ENCODE measurements at regions not wholly inside any gene's neighbourhood (a gene's known extent, or its start where the extent isn't known, plus 50 kb on each side); places are given as distances from the start of the nearest gene placed in this dataset.

- no peak for DNase-seq (ENCODE audit: low spot score)
- POLR2A ChIA-PET = no interaction called here
Measured at GRCh38 chr9:109859447-109859846, 79.4 kb downstream of the PALM2AKAP2 start.

DNA sequence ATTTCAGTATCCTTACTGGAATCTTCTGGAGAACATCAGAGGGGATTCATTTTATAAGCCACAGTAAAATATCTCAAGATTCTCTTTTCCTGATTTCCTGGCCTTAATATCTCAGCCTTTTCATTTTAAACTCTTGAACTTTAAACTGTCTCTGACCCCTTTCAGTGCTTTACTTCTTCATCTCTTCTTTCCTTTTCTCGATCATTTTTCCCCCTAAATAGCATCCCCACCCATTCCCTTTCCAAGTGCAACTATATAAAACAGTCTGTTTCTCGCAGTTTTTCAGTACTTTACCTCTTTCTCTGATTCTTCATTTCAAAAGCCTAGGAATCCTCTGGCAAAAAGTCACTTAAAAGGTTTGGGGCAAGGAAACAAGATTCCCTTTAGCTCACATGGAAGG is 80.5 kb downstream of the PALM2AKAP2 start:
- POLR2A ChIA-PET = no interaction called here
- no peaks in the 10 kb centered on the region for H3K36me3 Mint-ChIP-seq
- H3K27ac Mint-ChIP-seq = no peak overlapping the region
- no peak overlapping the region for H3K4me3 Mint-ChIP-seq
- peaks cover 10% of the 10 kb centered on the region for H3K4me1 Mint-ChIP-seq
- DNase-seq (ENCODE audit: low spot score) (no peak), ATAC-seq (no peak)
- no peaks in the 10 kb centered on the region for H3K27me3 Mint-ChIP-seq (ENCODE audit: low read depth)
- TF ChIP-seq SMAD3 (CRISPR knock-in tag; IDR thresholded peaks at IDR 0.05; ENCODE audit: borderline replicate concordance) (no peak), SP1 (CRISPR knock-in tag; conservative IDR thresholded peaks at IDR 0.05) (no peak), ZNF263 (CRISPR knock-in tag; IDR thresholded peaks at IDR 0.05; ENCODE audit: low read depth) (no peak), ATF2 (CRISPR knock-in tag; IDR thresholded peaks at IDR 0.05; ENCODE audit: borderline replicate concordance, low read depth) (no peak), NR1H2 (CRISPR knock-in tag; IDR thresholded peaks at IDR 0.05) (no peak), FOXP1 (CRISPR knock-in tag; IDR thresholded peaks at IDR 0.05; ENCODE audit: borderline replicate concordance) (no peak), ZBTB21 (CRISPR knock-in tag; IDR thresholded peaks at IDR 0.05; ENCODE audit: borderline replicate concordance) (no peak)
- TF ChIP-seq, protein P1, sequence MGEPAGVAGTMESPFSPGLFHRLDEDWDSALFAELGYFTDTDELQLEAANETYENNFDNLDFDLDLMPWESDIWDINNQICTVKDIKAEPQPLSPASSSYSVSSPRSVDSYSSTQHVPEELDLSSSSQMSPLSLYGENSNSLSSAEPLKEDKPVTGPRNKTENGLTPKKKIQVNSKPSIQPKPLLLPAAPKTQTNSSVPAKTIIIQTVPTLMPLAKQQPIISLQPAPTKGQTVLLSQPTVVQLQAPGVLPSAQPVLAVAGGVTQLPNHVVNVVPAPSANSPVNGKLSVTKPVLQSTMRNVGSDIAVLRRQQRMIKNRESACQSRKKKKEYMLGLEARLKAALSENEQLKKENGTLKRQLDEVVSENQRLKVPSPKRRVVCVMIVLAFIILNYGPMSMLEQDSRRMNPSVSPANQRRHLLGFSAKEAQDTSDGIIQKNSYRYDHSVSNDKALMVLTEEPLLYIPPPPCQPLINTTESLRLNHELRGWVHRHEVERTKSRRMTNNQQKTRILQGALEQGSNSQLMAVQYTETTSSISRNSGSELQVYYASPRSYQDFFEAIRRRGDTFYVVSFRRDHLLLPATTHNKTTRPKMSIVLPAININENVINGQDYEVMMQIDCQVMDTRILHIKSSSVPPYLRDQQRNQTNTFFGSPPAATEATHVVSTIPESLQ (CRISPR knock-in tag; IDR thresholded peaks at IDR 0.05) = no peak
- no peaks in the 10 kb centered on the region for H3K9me3 Mint-ChIP-seq
- CTCF ChIA-PET = interaction anchor here (1.0 kb wide), 1 partner anchor 20 kb away, joined by 3 read pairs; no protein-coding TSS in a partner anchor

More at GRCh38 chr9:109859447-109859846, 79.4 kb downstream of the PALM2AKAP2 start:
- Mint-ChIP-seq H3K4me1 (peaks cover 10% of the 10 kb centered on the region), H3K4me3 (no peak overlapping the region), H3K9me3 (no peaks in the 10 kb centered on the region), H3K27ac (no peak overlapping the region), H3K36me3 (no peaks in the 10 kb centered on the region), H3K27me3 (ENCODE audit: low read depth) (no peaks in the 10 kb centered on the region)
- CTCF ChIA-PET = interaction anchor here (0.9 to 1.0 kb wide), 5 partner anchors 9 to 481 kb away, joined by 3 to 5 read pairs (median 4); no protein-coding TSS in a partner anchor
- TF ChIP-seq CBFB (CRISPR knock-in tag; IDR thresholded peaks at IDR 0.05; ENCODE audit: low read depth) (no peak), TEAD4 (CRISPR knock-in tag; IDR thresholded peaks at IDR 0.05) (no peak), ZNF317 (CRISPR knock-in tag; IDR thresholded peaks at IDR 0.05; ENCODE audit: borderline replicate concordance, low read depth) (no peak), CREM (CRISPR knock-in tag; IDR thresholded peaks at IDR 0.05) (no peak), SP1 (CRISPR knock-in tag; conservative IDR thresholded peaks at IDR 0.05) (no peak), OVOL2 (CRISPR knock-in tag; IDR thresholded peaks at IDR 0.05; ENCODE audit: borderline replicate concordance) (no peak), FOXP1 (CRISPR knock-in tag; IDR thresholded peaks at IDR 0.05; ENCODE audit: borderline replicate concordance) (no peak), GRHL2 (CRISPR knock-in tag; IDR thresholded peaks at IDR 0.05; ENCODE audit: insufficient replicate concordance, severe bottlenecking) (no peak), ZNF138 (CRISPR knock-in tag; conservative IDR thresholded peaks at IDR 0.05) (no peak), TEAD1 (CRISPR knock-in tag; IDR thresholded peaks at IDR 0.05) (no peak), IRF2 (CRISPR knock-in tag; IDR thresholded peaks at IDR 0.05; ENCODE audit: borderline replicate concordance, low read depth) (no peak), KAT7 (CRISPR knock-in tag; IDR thresholded peaks at IDR 0.05; ENCODE audit: borderline replicate concordance) (no peak), AR (CRISPR knock-in tag; IDR thresholded peaks at IDR 0.05) (no peak), FOXJ3 (CRISPR knock-in tag; IDR thresholded peaks at IDR 0.05; ENCODE audit: borderline replicate concordance) (no peak), USF1 (CRISPR knock-in tag; IDR thresholded peaks at IDR 0.05) (no peak), ZNF671 (CRISPR knock-in tag; IDR thresholded peaks at IDR 0.05) (no peak)
- TF ChIP-seq, protein P1 (CRISPR knock-in tag; IDR thresholded peaks at IDR 0.05) = no peak
- TF ChIP-seq, protein P2, sequence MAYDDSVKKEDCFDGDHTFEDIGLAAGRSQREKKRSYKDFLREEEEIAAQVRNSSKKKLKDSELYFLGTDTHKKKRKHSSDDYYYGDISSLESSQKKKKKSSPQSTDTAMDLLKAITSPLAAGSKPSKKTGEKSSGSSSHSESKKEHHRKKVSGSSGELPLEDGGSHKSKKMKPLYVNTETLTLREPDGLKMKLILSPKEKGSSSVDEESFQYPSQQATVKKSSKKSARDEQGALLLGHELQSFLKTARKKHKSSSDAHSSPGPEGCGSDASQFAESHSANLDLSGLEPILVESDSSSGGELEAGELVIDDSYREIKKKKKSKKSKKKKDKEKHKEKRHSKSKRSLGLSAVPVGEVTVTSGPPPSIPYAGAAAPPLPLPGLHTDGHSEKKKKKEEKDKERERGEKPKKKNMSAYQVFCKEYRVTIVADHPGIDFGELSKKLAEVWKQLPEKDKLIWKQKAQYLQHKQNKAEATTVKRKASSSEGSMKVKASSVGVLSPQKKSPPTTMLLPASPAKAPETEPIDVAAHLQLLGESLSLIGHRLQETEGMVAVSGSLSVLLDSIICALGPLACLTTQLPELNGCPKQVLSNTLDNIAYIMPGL (CRISPR knock-in tag; IDR thresholded peaks at IDR 0.05) = no peak
- ATAC-seq = no peak

Data from WTC11 (cell line).